CD4-positive, alpha-beta T cell treated with Interleukin-2 at 100 ng/mL for 4 hours (primary cell): ENCODE measurements at regions not wholly inside any gene's neighbourhood (a gene's known extent, or its start where the extent isn't known, plus 50 kb on each side); places are given as distances from the start of the nearest gene placed in this dataset.

Experiments
- DNase-seq: peaks from one replicate; pipeline ENCODE4 v3.0.0-alpha.2; 2020; ENCODE audit warnings: low spot score

DNA sequence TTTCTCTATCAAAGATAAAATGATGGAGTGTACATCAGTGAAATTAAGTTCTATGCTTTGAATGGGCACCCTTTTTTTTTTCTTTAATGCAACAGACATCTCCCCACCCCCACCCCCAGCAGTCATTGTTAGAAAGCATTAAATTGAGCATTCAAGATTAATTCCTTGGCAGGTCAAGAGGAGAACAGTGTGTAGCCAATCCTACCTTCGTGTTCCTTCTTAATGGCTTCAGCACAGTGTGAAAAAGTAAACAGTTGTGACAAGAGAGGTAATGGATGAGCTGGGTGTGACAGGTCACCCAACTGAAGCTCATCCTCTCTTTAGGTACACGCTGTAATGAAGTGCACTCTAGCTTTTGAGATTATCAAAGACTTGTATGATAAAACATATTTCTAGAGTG is 198.5 kb upstream of the RARB start:
- no peak for DNase-seq

- DNase-seq, result no peak
These were observed 193.0 kb upstream of the RARB start for GRCh38 chr3:25235031-25235430.

DNA sequence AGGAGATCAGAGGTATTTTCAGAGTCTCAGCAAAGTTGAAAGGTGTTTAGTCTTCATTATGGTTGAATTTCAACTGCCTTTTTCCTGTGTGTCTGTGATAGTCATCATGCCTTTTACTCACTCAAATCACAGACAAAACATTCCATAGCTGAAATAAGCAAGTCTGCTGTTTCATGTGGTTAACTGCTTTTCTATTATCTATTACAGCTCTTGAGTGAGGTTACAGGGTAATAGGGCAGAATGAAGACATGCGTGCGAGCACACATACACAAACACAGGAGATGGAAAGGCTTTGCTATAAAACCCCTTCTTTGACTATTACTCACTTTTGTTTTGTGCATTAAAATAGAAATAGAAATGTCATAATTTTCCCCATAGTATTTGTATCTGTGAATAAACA is 192.6 kb upstream of the RARB start:
- DNase-seq, result no peak

- DNase-seq, result no peak
These were observed 190.5 kb upstream of the RARB start for GRCh38 chr3:25237602-25238001.

GRCh38 chr3:25239042-25239441 is 189.0 kb upstream of the RARB start:
- no peak for DNase-seq

- no peak for DNase-seq
These were observed 181.2 kb upstream of the RARB start for GRCh38 chr3:25246913-25247312.

- DNase-seq, result no peak
These were observed 175.8 kb upstream of the RARB start for GRCh38 chr3:25252291-25252690.

DNA sequence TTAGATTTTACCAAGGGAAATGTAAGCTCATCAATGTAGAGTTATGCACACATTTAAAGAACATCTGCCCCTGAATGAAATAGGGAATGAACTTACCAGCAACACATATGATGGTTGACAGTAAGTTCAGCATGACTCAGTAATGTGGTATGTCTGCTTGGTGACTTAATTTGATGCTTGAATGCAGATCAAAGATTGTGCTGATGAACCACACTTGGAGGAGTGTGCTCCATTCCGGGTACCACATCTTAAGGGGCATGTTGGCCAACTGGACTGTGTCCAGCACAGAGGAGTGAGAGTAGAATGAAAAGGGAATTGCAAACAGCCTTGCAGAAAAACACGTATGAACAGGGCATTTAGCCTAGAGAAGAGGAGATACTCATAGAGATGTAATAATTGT is 171.0 kb upstream of the RARB start:
- no peak for DNase-seq

GRCh38 chr3:25259871-25260270 is 168.2 kb upstream of the RARB start:
- no peak for DNase-seq

DNA sequence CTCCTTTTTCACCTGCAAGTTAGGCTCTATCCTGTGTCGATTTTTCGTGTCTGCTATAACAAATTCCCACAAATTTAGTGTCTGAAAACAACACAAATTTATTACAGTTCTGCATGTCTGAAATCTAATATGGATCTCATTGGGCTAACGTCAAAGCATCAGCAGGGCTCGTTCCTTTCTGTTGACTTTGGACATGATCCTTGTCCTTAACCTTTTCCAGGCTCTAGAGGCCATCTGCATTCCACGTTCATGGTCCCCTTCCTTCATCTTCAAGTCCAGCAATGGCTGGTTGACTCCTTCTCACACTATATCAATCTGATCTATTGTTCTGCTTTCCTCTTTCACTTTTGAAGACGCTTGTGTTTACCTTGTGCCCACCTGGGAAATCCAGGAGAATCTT is 165.7 kb upstream of the RARB start:
- no peak for DNase-seq

DNA sequence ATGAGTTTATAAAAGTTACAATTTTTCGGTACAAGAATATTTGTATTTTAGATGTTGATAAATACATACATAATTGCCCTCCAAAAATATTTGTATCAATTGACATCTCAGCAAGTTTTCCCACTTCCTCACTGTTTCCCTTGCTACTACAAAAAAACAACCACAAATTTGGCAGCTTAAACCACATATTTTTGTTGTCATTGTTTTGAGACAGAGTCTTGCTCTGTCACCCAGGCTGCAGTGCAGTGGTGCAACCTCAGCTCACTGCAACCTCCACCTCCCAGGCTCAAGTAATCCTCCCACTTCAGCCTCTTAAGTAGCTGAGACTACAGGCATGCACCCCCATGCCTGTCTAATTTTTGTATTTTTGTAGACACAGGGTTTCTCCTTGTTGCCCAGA is 162.8 kb upstream of the RARB start:
- no peak for DNase-seq

- no peak for DNase-seq
These were observed 161.4 kb upstream of the RARB start for GRCh38 chr3:25266677-25267076.

DNA sequence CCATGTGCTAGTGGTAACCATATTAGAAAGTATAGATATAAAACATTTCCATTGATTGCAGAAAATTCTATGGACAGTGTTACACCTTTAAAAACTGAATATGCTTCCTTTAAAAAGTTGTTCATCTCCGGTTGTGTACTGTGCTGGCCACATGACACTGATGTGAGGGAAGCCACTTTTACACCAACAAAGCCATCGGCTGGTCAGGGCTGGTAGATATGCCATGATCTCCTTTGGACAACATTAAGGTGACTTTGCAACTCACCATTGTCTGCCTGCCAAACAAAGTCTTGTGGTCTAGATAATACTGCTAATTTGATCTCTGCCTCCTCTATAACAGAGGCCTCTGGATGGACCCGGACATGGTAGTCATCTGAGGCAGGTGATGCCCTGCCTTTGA is 156.0 kb upstream of the RARB start:
- DNase-seq, result no peak

DNA sequence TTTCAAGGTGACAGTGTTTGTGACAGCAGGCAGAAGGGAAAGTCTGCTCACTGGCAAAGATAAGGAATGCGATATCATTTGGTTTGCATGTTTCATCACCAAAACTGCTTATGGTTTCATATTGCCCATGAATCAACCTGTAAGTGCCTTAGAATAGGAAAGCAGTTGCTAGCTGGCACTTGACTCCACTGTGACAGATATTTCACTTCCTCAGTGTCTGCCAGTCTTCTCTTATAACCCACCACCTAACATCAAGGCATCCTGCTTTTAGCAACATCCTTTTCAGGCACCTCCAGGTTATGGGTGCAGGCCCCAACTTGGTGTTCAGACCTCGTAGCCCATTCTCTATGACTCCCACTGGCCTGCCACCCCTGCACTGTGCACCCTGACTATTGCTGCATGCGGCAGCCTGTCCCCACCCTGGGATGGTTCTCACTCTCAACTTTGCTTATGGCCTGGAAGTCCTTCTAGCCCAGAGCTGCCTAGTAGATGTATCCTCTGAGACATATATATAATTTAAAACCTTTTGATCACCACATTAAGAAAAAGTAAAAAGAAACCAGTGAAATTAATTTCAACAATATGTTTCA is 154.4 kb upstream of the RARB start:
- DNase-seq, result no peak

DNA sequence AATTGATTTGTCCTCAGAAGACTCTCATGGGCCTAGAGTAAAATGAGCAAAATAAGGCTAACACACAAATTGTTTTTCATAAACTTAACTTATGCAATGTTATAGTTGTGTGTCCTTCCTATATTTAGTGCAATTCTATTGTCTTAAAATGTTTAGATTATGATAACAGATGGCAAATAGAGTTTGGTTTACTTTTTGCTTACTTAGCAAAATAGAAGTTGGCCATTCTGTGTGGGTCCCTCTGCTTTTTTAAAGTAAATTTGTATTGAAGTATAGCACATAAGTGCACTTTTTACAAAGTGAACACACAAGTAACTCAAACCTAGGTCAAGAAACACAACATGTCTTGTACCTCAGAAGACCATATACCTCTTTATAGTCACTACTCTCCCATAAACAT is 150.6 kb upstream of the RARB start:
- DNase-seq, result no peak

DNA sequence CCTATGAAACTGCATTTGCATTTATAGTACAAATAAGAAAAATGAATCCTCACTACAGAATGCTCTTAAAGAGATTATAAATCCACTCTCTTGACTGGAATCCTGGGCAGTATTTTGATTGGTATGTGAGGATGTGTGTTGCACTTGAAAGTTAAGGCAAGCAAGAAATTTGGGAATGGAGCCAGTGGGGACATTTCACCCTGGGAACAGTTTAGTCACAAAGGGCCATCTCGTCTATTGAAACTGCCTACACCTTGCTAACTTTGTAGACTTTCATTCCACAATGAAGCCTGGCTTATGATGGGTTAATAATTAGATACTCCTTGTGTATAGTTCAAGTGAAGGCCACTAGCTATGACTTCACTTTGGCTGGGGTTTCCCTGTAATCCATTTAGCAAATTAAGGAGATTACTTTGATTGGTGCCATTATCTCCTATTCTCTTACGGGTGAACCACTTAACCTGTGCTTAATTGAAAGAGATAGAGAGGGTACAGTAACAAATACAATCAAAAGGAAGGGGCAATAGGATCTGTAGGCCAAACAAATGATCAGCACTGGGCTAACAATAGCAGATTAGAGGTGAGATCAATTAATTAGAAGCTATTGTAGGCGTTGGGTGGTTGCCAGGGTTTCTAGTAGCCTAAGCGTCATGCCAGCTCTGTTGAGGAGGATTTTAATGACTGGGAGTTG is 146.9 kb upstream of the RARB start:
- DNase-seq, result no peak

DNA sequence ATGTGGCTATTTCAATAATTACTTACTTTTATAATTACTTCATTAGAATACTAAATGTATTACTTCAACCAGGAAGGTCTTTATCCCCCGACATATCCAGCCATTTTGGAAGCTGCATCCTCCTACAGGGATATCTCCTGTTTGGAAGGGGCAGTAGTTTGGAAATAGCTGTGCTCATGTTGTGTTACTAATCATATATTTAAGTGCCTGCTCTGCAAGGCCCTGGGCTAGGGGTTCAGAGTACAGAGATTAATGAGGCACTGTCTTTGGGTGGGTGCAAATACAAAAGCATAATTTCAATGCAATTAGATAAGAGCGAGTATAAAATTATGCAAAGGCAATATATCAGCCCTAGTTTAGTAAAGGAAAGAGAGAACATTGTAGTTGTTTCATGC is 146.3 kb upstream of the RARB start:
- no peak for DNase-seq

DNA sequence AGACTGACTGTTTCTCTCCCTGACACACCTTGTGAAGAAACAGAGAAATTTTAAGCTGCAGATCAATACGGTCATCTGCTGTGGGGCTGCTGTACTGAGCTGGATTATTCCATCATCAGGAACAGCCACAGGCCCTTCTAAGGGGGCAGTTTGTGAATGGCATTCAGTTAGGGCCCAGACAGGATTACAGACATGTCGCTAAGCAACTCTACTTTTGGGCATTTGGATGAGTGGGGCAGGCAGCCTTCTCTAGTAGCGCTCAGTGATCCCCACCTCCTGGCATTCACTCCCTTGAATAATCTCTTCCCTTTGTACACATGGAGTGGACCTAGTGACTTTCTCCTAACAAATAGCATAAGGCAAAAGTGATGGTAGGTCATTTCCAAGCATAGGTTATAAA is 144.4 kb upstream of the RARB start:
- DNase-seq, result no peak

GRCh38 chr3:25284249-25284648 is 143.8 kb upstream of the RARB start:
- no peak for DNase-seq

GRCh38 chr3:25287291-25287884 is 140.7 kb upstream of the RARB start:
- DNase-seq, result no peak

DNA sequence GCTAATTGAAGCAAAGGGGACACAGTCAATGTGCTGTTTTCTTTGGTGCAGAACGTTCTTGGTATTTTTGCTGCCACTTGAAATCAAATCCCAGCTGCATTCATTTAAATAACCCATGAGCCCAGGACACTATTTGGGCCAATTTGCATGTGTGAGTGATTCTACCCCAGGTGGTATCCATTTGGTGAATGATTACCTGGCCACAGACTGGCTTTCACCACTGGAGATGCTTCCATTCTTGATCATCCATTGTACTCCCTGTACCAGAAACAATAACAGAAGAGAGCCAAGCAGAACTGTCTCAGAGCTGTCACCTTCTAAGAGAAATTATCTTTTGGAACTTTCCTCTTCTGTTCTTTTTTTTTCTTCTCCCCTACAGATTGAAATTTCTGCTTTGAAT is 139.7 kb upstream of the RARB start:
- no peak for DNase-seq

- no peak for DNase-seq
These were observed 138.9 kb upstream of the RARB start for GRCh38 chr3:25289156-25289555.

- DNase-seq, result no peak
These were observed 138.4 kb upstream of the RARB start for GRCh38 chr3:25289663-25290062.

DNA sequence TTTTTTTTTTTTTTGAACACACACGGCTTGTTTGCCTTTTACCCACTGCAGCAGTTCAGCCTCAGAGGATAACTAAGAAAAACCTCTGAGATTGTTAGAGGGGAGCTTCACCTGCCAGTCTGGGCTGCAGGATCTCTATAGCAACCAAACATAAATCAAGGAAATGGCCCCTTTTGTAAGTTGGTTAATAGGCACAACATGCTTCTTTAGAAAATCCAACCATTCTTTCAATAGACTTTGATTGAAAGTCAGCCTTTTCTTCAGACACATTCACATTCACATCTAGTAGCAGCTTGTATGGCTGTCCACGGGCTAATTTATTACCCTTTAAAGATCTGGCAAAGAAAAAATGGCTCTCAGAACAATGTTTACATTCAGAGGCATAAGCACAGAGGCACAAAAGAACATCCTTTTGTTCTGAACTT is 136.6 kb upstream of the RARB start:
- DNase-seq, result no peak
